ENCODE measurements at regions not wholly inside any gene's neighbourhood (a gene's known extent, or its start where the extent isn't known, plus 50 kb on each side); places are given as distances from the start of the nearest gene placed in this dataset.

DNA sequence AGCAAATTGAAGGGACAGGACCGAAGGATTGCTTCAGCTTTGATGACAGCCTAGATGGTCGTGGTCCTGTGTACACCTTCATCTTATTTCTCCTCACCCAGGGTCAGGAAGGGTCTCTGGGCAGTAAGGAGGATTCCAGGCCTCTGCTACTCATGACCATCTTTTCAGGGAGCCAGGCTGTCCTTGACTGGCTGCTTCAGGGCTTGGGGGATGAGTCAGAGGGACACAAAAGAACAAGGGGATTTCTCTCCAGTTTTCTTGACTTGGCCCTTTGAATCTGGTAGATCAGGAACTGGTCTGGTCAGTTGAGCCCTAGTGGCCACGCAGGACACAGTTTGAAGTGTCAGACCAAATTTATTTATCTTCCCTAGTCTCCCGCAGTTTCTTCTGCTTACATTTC is 402.1 kb upstream of the CHD6 start:
- no peak for DNase-seq (ENCODE audit: low read depth in 2 of 2)

DNA sequence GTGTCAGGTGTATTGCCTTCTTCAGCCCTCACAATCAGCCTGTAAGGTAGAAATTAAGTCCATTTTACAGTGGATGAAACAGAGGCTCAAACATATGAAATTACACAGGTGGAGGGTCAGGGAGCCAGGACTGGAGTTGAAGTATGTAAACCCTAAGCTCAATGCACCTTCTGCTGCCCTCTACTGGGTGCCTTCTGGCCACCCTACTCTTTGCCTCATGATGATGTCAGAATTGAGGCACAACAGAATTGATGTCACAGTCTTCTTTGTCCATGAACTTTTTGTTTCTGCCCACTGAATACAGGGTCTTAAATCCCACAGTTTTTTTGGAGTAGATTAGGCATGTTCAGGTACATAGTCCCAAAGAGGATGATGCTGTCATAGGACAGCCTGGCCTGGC is 400.8 kb upstream of the CHD6 start:
- DNase-seq (ENCODE audit: low read depth in 2 of 2) = no peak

DNA sequence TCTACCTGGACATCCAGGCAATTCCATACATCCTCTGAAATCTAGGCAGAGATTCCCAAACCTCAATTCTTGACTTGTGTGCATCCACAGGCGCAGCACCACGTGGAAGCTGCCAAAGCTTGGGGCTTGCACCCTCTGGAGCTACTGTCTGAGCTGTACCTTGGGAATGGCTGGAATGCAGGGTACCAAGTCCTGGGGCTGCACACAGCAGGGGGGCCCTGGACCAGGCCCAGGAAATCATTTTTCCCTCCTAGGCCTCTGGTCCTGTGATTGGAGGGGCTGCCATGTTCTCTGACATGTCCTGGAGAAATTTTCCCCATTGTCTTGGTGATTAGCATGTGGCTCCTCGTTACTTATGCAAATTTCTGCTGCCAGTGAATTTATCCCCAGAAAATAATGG is 391.9 kb upstream of the CHD6 start:
- DNase-seq (ENCODE audit: low read depth in 2 of 2) = no peak

DNA sequence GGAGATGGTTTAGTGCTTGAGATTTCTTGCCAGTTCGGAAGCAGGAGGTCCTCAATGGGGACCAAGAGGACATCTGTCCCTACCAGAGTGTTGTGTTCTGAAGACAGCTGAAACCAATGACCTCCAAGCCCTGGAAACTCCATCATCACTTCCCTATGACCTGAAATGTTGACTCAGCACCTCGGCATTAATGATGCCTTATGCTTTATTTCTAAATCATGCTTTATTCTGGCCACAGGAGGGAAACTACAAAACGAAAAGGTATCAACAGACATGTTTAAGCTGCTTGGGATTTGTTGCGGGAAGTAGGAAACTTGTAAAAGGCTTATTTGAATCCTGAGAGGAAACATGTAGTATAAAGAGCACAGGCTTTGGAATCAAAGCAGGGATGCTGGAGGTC is 389.1 kb upstream of the CHD6 start:
- no peak for DNase-seq (ENCODE audit: low read depth in 2 of 2)

DNA sequence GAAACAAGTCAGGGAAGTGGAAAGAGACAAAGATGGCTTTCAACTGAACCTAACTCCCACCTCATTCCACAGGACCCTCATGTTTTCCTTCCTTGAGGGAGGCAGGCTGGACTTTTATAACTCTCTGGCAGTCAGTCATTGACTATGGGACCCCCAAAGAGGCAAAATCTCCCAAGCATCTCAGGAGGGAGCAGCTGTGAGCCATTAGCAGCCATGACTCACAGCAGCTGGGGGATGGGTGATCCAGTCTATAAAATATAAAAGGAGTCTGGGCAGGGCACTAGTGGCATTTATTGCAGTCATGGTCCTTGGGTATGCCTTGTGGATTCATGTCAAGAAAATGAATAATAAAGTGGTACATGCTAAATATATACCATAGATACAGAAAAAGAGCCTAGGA is 387.0 kb upstream of the CHD6 start:
- DNase-seq (ENCODE audit: low read depth in 2 of 2) = no peak

DNA sequence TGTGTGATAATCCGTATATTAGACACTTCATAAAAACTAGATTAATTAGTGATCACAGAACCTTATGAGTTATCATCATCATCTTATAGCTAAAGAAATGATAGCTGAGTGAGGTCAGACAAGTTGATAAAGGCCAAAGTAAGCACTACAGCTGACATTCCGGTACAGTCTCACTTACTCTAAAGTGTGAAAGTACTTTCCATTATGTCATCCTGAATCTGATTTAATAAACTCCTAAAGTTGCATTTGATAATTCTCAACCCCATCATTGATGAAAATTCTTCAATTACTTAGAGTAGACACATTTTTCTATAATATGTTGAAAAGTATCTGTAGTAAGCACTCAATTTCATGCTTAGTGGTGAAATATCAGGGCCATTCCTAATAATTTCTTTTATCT is 385.2 kb upstream of the CHD6 start:
- DNase-seq (ENCODE audit: low read depth in 2 of 2) = no peak

DNA sequence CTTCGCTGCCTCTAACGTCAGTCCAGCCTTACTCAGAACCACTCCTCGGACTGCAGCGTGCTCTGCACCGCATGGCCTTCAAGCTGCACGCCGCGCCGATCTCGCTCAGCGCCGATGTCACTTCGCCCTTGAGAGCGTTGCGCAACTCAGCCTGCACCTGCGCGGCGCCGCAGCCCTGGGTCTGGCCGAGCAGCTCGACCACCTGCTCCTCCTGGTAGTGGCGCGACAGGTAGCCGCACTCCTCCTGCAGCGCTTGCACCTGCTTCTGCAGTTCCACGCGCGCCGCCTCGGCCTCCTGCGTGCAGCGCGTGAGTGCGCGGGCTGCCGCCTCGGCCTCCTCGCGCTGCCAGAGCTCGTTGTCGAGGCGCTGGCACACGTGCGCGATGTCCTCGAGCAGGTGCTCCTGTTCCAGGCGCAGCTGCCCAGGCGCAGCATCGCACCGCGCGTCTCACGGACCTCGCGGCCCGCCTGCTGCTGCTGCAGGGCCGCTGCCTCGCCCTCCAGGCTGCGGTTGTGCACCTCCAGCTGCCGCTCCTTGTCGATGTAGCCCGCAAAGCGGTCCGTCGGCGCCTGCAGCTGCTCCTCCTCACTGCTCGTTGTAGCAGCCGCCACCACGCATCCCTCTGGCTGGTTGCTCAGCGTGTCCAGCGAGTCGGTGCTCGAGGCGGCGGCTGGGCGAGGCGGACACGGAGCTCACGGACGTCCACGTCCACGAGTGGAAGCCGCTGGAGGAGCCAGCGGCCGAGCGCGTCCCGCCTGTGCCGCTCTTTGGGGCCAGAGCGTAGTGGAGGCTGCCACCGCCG is 380.6 kb upstream of the CHD6 start:
- no peak for DNase-seq (ENCODE audit: low read depth in 2 of 2)

DNA sequence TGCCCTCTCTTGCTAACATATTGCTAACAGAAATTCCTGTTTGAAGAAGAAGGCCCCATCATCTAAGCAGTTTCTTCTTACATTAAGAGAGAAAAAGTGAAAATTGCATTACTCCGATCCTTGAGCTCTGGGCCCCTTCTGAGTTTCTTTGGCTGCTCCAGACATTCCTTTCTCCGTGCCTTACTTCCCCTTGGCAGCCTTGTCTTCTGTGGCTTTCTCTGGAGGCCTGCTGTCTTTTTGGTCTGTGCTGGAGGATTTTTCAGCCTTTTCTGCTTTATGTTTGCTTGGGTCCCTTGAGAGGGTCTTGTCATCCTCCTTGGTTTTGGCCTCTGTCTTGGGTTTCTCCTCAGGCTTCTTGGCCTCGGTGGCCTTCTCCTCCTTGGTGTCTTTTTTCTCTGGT is 378.8 kb upstream of the CHD6 start:
- no peak for DNase-seq (ENCODE audit: low read depth in 2 of 2)

DNA sequence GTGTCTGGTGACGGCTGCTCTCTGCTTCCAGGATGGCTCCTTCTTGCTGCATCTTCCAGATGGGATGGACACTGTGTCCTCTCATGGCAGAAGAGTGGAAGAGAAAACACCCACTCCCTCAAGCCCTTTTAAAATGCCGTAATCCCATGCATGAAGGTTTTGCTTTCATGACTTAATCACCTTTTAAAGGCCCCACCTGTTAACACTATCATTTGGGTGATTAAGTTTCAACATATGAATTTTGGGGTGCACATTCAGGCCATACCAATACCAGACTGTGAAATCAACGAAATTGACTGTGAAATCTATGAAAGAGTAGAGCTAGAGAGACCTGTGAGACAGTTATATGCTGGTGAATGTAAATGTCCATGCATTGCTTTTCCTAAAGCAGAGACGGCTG is 374.3 kb upstream of the CHD6 start:
- no peak for DNase-seq (ENCODE audit: low read depth in 2 of 2)

DNA sequence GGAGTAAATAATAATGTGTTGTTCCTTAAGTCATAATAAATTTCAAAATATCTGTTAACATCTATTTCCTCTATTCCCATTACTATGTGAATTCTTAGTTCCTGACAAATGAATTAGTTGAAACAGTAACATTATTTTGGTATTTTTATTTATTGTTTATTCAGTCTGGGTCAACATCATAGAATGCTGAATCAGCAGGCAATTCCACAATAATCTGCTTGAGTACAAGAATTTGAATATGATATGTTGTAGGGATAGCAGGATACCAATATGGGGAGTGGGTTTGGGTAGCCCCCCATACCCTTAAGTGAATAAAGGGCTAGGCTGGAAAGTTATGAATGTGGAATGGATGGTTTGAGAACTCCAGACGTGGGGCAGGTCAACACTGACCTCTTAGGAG is 373.2 kb upstream of the CHD6 start:
- DNase-seq (ENCODE audit: low read depth in 2 of 2) = no peak

DNA sequence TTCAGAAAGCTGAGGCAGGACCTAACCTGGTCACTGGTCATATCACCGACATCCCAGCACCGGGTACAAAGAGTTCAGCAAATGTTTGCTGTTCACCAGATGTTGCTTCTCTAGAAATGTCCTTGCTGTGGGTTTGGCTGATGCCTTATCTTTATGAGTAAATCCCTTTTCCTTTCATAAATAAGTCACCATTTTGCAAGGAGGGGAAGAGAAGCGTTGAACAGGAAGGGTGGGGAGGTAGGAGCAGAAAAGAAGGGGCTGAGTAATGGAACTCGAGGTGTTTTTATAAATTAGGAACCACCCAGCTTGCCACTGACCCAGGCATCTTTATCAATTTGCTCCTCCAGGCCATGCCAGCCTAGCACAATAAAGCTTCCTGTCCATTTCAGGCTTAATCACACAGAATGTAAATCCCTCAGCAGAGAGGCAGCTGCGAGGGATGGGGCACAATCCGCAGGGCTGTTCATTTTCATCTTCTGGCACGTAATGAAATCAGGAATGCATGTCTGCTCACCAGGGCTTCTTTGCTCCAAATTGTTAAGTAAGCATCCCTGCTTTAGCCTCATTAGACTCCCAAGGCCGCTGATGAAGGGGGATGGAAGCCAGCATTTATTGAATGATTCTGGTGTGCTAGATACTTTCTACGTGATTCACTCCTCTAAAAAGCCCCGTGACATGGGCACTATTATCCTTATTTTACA is 371.9 kb upstream of the CHD6 start:
- no peak for DNase-seq (ENCODE audit: low read depth in 2 of 2)

DNA sequence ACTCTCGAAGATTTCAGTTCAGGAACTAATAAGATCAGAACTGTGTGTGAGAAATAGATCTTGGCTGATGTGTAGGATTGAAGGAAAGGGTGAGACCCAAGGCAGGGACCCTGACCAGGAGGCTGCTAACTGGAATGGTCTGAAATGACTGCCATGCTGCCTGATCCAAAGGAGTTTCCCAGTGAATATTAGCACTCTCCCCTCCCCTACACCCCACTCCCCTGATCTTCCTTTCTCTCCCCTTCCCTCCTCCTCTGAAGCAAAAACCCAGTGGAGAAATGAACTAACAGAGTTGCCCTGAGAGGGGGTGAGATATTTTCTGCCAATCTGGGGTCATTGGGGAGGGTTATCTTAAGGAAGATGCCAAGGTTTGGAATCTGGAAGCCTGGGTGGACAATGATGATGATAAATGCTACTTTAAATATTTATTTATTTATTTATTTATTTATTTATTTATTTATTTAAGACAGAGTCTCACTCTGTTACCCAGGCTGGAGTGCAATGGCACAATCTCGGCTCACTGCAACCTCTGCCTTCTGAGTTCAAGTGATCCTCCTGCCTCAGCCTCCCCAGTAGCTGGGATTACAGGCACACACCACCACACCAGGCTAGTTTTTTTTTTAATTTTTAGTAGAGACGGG is 371.0 kb upstream of the CHD6 start:
- DNase-seq (ENCODE audit: low read depth in 2 of 2) = no peak

DNA sequence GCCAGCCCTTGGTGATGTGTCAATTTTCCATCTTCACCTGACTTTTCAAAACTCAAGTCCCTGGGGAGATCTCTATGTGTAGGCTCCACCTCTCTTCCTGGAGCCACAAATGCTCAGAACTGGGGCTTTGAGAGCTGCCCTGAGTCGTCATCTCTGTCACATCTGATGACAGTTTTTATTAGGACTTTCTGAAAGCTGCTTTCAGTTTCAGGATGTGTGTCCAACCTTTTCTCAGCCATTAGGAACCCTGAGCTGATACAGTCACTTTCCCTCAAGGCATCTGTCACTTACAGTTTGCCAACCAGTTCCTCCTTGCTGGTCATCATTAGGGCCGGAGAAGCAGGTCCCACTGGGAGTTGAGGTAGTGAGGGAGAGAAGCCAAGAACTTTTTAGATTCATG is 365.9 kb upstream of the CHD6 start:
- no peak for DNase-seq (ENCODE audit: low read depth in 2 of 2)

DNA sequence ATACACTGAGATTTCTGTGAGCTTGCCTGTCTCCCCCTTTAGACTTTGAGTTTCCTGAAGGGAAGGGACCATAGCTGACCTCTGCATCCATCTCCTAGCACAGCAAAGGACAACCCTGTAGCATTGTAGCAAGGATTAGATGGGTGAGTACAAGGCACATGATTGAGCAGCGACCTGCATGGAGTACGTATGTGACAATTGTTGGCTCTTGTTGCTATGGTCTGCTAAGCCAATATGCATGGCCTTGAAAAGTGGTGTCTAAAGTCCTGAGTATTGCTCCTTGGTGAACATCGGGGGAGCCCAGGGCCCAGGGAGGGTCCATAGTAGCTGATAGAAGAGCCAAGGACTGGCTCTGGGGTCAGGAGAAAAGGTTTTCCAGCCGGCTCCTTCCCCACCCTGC is 365.0 kb upstream of the CHD6 start:
- no peak for DNase-seq (ENCODE audit: low read depth in 2 of 2)

DNA sequence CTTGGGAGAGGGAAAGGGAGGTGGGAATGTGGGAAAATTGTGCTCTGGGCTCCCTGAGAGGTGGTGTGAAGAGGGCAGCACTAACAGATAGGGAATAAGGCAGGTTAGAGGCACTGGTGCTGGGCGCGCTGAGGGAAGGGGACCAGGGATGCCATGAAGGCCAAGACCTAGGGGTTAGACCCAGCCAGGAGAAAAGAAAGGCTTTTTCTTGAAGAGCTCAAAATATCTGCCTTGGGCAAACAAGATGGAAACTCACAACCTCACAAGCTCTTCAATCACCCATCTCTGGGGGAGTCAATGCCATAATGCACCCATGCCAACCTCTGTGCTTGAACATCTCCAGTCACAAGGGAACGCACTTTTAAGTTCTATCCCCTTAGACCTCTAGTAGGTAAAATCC is 363.6 kb upstream of the CHD6 start:
- DNase-seq (ENCODE audit: low read depth in 2 of 2) = no peak

DNA sequence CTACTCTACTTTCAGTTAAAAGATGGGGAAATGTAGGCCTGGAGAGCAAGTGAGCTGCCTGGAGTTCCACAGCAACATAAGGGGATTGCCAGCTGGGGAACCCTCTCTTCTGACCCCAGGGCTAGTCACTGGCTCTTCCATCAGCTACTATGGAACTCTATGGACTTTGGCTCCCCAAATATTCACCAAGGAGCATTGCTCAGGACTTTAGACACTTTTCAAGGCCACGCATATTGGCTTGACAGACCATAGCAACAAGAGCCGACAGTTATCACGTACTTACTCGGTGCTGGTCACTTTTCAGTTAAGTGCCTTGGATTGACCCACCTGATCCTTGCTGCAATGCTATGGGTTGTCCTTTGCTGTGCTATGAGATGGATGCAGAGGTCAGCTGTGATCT is 360.7 kb upstream of the CHD6 start:
- no peak for DNase-seq (ENCODE audit: low read depth in 2 of 2)

DNA sequence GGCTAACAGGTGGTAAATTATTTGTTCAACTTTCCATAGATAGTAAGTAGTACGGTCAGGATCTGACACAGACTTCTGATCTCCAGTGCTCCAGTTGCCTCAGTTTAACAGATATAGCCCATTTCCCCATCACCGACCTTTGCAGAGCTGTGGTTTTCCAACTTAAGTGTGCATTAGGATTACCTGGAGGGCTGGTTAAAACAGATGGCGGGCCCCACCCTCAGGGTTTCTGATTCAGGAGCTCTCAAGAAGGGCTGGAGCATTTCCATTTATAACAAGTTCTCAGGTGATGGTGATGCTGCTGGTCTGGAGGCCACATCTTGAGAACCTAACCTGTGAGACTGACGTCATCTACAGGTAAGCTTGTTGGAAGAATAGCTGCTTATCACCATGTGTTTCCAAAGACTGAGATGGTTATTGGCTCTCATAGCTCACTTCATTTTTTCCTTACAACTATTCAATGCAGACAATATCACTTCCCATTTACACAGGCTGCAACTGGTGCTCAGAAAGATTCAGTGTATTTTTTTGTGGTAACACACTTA is 360.1 kb upstream of the CHD6 start:
- DNase-seq (ENCODE audit: low read depth in 2 of 2) = no peak

DNA sequence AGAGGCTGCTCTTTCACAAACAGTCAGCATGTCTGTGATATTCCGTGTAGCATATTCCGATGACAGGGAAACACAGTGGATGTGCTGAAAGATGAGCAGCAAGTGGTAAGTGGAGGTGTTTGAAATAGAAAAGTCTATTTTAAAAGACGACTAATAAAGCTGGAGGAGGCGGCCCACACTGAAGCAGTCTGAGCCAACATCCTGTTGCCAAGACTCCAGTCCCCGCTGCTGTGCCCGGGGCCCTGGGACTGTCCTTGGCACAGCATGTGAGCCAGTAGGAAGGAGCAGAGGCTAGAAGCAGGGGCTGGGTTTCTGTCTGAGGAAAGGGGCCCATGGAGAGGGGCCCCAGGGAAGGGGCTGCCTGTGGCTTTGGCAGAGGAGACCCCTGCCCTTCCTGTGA is 351.5 kb upstream of the CHD6 start:
- DNase-seq (ENCODE audit: low read depth in 2 of 2) = no peak

DNA sequence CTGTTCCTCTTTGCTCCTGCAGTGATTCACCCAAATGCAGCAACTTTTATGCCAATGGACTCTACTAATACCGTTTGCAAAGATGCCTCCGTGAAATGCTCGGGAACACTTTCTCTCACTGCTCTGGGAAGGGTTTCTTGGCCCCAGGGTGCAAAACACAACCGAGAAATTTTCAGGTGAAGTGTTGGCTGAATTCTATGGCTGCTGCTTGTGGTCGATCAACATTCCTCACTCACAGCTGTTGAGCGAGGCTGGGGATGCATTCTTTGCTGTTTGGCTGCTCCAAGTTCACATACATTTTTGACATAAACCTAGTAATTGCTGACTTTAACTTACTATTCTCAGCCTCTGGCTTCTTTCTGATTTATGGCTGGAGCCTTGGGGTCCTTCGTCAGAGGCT is 342.0 kb upstream of the CHD6 start:
- DNase-seq (ENCODE audit: low read depth in 2 of 2) = no peak

DNA sequence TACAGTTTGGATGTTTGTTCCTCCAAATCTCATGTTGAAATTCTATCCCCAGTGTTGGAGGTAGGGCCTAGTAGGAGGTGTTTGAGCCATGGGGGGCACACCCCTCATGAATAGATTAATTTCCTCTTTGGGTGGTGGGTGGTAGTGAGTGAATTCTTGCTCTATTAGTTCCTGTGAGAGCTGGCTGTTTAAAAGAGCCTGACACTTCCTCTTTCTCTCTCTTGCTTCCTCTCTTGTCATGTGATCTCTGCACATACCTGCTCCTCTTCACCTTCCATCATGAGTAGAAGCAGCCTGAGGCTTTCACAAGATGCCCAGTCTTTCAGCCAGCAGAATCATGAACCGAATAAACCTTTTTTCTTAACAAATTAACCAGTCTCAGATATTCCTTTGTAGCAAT is 340.2 kb upstream of the CHD6 start:
- no peak for DNase-seq (ENCODE audit: low read depth in 2 of 2)

DNA sequence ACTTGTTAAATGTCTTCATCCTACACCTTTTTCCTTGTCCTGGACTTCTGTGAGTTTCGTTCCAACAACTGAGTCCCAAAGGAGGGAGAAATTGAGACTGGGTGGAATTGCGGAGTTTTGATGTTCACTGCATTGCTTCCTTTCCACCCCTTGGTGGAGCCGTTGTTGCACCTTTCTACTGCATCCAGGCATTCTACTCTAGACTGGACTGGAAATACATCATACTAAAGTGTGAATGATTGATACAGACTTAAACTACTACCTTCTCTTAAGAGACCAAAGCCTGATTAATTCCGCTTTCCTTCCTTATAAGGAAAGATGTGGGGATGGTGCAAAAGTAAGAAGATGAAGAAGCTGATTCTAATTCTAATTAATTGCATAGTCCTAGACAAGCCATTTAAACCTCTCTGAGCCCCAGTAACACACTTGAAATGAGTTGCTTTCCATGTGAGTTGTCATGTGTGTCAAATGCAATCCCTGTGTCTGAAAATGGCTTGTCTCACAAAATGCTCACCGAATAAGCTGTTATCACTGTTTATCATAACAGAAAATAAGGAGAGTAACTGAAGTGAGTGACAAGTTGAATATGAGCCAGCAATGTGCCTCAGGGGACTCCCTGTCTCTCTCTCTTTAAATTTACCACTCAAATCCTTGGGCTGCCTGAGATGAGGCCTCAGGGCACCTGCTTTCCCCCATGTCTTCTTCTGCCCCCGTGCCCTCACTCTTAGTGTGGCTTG is 338.3 kb upstream of the CHD6 start:
- no peak for DNase-seq (ENCODE audit: low read depth in 2 of 2)

DNA sequence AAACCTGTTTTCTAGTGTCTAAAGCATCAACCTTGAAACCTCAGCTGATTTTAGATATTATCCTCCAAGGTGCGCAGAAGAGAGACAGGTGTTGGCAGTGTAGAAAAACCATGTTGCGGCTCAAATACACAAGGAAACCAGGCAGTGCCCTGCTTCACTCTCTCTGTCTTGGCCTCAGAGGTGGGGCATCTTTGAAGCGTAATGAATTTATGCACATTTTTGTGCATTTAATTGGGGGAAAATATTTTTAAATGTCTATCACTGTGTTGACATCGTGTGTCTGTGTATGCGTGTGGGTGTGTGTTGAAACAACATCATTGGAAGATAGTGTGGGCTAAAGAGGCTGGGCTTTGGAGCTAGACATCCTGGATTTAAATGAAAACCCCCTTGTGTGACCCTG is 334.0 kb upstream of the CHD6 start:
- DNase-seq (ENCODE audit: low read depth in 2 of 2) = no peak
